DMS153 treated with DMSO at 0.1 percent for 48 hours (cell line): ENCODE measurements at regions not wholly inside any gene's neighbourhood (a gene's known extent, or its start where the extent isn't known, plus 50 kb on each side); places are given as distances from the start of the nearest gene placed in this dataset.
"Not testable (repeated sequence)": the region's sequence is repeated elsewhere in the genome, so short reads cannot be mapped to it uniquely, and the experiment has no call there.

Source experiments
- DNase-seq: peaks from one replicate; lab custom pipeline; 2025; ENCODE audit not compliant: unreplicated experiment; lab: John Stamatoyannopoulos, UW

- no peak for DNase-seq
These were observed 598.7 kb downstream of the SOX5 start for GRCh38 chr12:23350808-23351207.

- DNase-seq = no peak
These were observed 596.8 kb downstream of the SOX5 start for GRCh38 chr12:23352670-23353069.

GRCh38 chr12:23354800-23355199 is 594.7 kb downstream of the SOX5 start:
- DNase-seq = no peak

GRCh38 chr12:23356440-23356839 is 593.0 kb downstream of the SOX5 start:
- DNase-seq = no peak

- no peak for DNase-seq
These were observed 592.4 kb downstream of the SOX5 start for GRCh38 chr12:23356927-23357708.

GRCh38 chr12:23359975-23360701 is 589.3 kb downstream of the SOX5 start:
- DNase-seq = no peak

DNA sequence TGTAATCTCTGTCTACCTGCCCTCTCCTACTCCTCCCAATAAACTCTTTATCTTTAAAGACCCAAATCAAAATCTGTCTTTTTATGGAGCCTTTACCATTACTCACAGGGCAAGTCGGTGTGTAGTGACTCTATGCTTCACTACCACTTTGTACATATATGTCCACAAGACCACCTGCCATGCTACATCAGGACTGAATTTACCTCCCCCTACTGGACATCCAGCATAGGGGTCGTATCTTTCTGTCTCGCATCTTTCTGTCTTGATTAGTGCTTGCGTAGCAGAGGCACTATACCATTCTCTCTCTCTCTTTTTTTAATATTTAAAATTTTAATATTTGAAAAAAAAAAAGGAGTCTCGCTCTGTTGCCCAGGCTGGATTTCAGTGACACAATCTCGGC is 587.5 kb downstream of the SOX5 start:
- DNase-seq = no peak

DNA sequence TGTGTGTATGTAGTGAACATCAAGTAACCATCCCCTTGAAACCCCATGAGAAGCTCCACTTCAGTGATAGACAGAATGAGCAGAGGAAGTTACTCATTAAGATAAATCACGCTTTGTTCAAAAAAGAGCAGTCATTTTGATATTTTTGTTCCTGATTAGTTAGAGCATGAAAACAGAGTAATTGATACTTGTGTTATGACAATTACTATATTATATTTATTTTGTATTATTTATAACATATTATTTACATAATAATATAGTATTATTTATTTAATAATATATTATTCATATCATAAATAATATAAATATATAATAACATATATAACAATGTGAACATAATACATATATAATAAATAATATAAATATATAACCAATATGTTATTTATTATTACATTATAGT is 580.9 kb downstream of the SOX5 start:
- no peak for DNase-seq

DNA sequence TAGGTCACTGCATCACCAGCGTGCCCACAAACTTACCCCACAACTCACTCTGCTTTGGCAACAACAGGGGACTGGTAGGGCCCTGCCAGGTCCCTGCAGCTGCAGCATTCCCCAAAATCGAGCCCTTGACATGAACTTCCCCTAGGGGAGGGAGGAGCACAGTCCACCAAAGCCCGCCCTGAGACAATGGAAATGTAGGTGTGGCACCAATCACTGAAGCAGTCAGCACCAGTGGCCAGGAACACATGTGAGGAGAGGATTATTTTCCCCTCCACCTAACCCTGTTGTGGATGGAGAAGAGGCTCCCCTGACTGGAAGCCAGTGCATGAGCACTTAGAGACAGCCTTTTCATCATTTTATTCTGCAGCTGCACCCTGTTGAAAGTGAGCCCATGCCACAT is 573.8 kb downstream of the SOX5 start:
- no peak for DNase-seq

DNA sequence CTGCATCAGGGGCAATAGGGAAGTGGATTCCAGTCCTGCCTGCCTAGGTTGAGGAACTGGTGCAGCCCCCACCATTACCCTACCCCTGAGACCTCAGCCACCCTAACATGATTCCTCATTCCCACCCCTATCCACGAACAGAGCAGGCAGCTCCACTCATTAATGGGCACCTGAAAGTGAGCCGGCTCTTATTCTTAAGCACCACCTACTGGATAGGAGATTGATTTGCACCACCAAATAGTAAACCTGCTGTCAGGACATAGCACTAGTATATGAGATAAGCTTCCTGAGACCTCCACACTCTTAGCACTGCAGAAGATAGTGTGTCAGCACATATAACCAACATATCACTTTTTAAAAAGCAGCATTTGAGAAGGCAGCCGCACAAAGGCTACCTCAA is 573.2 kb downstream of the SOX5 start:
- no peak for DNase-seq

- no peak for DNase-seq
These were observed 568.9 kb downstream of the SOX5 start for GRCh38 chr12:23380419-23381100.

GRCh38 chr12:23388898-23389297 is 560.6 kb downstream of the SOX5 start:
- DNase-seq = not testable (repeated sequence)

DNA sequence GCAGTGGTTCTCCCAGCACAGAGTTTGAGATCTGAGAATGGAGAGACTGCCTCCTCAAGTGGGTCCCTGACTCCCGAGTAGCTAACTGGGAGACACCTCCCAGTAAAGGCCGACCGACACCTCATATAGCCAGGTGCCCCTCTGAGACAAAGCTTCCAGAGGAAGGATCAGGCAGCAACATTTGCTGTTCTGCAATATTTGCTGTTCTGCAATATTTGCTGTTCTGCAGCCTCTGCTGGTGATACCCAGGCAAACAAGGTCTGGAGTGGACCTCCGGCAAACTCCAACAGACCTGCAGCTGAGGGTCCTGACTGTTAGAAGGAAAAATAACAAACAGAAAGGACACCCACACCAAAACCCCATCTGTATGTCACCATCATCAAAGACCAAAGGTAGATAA is 560.2 kb downstream of the SOX5 start:
- not testable (repeated sequence) for DNase-seq

DNA sequence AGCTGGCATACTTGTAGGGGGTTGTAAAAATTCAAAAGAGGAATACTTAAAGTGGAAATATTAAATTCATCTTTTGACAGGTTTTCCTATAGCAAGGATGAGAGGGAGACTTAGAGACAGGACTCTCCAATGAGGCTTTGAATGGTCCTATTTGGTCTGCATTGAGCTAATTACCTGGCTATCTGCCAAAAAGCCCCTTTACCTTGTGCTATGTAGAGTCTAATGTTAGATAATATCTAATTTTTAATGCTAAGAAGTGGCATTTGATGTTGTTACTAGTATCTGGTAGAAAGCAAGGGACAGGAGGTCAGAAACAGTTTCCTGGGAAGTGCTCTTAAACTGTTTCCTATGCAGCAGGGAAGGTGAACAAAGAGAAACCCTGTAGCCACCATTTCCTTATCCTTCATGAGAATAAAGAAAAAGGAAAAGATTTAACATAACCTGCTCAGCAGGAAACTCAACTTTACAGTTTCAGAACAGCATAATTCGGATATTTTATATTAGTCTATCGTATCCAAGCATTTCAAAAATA is 550.0 kb downstream of the SOX5 start:
- DNase-seq = no peak

DNA sequence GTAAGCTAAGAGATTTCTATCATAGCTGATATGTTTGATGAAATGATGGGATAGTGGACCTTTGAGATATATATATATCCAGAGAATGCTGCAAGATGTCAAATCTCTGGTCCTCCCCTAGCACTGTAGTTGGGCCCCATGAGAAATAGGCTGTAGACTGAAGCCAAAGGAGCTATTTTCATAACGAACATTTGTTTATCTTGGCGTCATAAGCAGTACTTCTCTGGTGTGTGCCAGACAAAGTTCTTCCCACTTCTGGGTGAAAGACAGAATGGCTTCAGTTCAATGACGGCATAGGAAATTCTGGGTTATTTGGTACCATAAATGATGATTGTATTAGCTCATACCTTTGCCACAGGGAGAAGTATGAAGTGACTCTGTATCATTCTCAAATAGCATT is 534.3 kb downstream of the SOX5 start:
- no peak for DNase-seq

- no peak for DNase-seq
These were observed 527.9 kb downstream of the SOX5 start for GRCh38 chr12:23421556-23421955.

GRCh38 chr12:23423097-23423687 is 526.3 kb downstream of the SOX5 start:
- DNase-seq = no peak

DNA sequence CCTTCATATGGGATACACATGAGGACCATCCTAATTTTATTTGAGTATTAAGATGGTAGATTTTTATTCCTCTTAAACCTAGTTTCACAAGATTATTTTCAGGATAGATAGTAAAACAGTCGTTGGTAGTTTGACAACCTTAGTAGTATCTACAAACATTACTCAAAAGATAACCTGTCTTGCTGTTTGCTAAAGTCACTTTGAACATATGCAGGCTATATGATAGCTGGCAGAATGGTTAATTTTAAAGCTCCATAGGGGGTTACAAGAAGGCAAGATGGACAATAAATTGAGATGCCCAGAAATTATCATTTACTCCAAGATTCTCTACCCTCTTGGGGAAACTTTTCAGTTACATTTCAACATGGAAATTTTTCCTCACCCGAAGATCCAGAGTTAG is 525.7 kb downstream of the SOX5 start:
- no peak for DNase-seq

GRCh38 chr12:23424685-23425084 is 524.8 kb downstream of the SOX5 start:
- DNase-seq = no peak

DNA sequence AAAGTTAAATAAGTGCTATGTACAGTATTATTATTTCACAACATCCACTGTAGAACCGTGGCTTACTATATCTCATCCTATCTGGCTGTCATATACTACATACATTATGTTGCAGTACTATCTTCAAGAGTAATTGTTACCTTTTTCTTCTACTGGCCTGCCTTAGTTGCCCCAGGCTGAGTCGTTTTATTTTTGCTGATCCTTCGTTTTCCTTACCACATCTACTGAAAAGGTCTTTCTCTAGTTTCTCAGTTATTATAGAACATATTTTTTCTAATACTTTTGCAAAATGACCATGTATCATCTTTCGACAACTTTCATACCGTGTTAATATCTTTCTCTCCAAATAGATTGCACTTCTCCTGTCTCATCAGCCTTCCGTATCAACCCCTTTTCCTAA is 523.1 kb downstream of the SOX5 start:
- no peak for DNase-seq

- no peak for DNase-seq
These were observed 520.7 kb downstream of the SOX5 start for GRCh38 chr12:23428758-23429157.
